A204.1 (cell line): ENCODE measurements at regions not wholly inside any gene's neighbourhood (a gene's known extent, or its start where the extent isn't known, plus 50 kb on each side); places are given as distances from the start of the nearest gene placed in this dataset.

Experiments used
- FAIRE-seq: peaks from 2 replicates; lab custom pipeline; 2012; peaks lifted over from hg19 to GRCh38; lab: Jason Lieb, UNC

GRCh38 chr12:92299344-92299743, 153.7 kb upstream of the BTG1 start:
- FAIRE-seq = no peak

- no peak for FAIRE-seq
Observed at GRCh38 chr12:92297932-92298696, 152.5 kb upstream of the BTG1 start.

GRCh38 chr12:92297405-92297804, 151.8 kb upstream of the BTG1 start:
- FAIRE-seq = no peak

GRCh38 chr12:92295523-92295922, 149.9 kb upstream of the BTG1 start:
- FAIRE-seq = no peak

GRCh38 chr12:92294676-92295440, 149.2 kb upstream of the BTG1 start:
- FAIRE-seq = no peak

- FAIRE-seq = no peak
Observed at GRCh38 chr12:92292016-92292415, 146.4 kb upstream of the BTG1 start.

- no peak for FAIRE-seq
Observed at GRCh38 chr12:92290886-92291285, 145.2 kb upstream of the BTG1 start.

- no peak for FAIRE-seq
Observed at GRCh38 chr12:92290350-92290695, 144.7 kb upstream of the BTG1 start.

GRCh38 chr12:92289629-92290349, 144.1 kb upstream of the BTG1 start:
- FAIRE-seq = no peak

- FAIRE-seq = no peak
Observed at GRCh38 chr12:92288561-92288960, 142.9 kb upstream of the BTG1 start.

GRCh38 chr12:92278378-92278828, 132.8 kb upstream of the BTG1 start:
- FAIRE-seq = no peak

- no peak for FAIRE-seq
Observed at GRCh38 chr12:92277795-92278194, 132.1 kb upstream of the BTG1 start.

- FAIRE-seq = no peak
Observed at GRCh38 chr12:92276276-92276675, 130.6 kb upstream of the BTG1 start.

- FAIRE-seq = no peak
Observed at GRCh38 chr12:92275443-92276154, 130.0 kb upstream of the BTG1 start.

GRCh38 chr12:92273076-92273475, 127.4 kb upstream of the BTG1 start:
- FAIRE-seq = no peak

- FAIRE-seq = no peak
Observed at GRCh38 chr12:92272061-92272964, 126.7 kb upstream of the BTG1 start.

GRCh38 chr12:92271341-92271740, 125.7 kb upstream of the BTG1 start:
- FAIRE-seq = no peak

GRCh38 chr12:92270521-92270920, 124.9 kb upstream of the BTG1 start:
- FAIRE-seq = no peak

- no peak for FAIRE-seq
Observed at GRCh38 chr12:92268946-92269345, 123.3 kb upstream of the BTG1 start.

- no peak for FAIRE-seq
Observed at GRCh38 chr12:92261692-92262091, 116.0 kb upstream of the BTG1 start.

- no peak for FAIRE-seq
Observed at GRCh38 chr12:92261071-92261470, 115.4 kb upstream of the BTG1 start.
